NCI-H187 treated with DMSO at 0.1 percent for 48 hours (cell line): ENCODE measurements at regions not wholly inside any gene's neighbourhood (a gene's known extent, or its start where the extent isn't known, plus 50 kb on each side); places are given as distances from the start of the nearest gene placed in this dataset.
"Not testable (repeated sequence)": the region's sequence is repeated elsewhere in the genome, so short reads cannot be mapped to it uniquely, and the experiment has no call there.

Source experiments
- DNase-seq: peaks from one replicate; lab custom pipeline; 2025; lab: John Stamatoyannopoulos, UW

- DNase-seq, result no peak
These were observed 500.6 kb downstream of the KIF4B start for GRCh38 chr5:155514105-155514563.

GRCh38 chr5:155522540-155522939 is 509.0 kb downstream of the KIF4B start:
- DNase-seq, result no peak

- no peak for DNase-seq
These were observed 515.8 kb downstream of the KIF4B start for GRCh38 chr5:155529362-155529761.

- no peak for DNase-seq
These were observed 516.5 kb downstream of the KIF4B start for GRCh38 chr5:155530046-155530445.

- no peak for DNase-seq
These were observed 519.2 kb downstream of the KIF4B start for GRCh38 chr5:155532621-155533311.

GRCh38 chr5:155540000-155540595 is 526.5 kb downstream of the KIF4B start:
- peak; percentile 75 for DNase-seq

GRCh38 chr5:155546075-155546474 is 532.5 kb downstream of the KIF4B start:
- no peak for DNase-seq

GRCh38 chr5:155554500-155554899 is 540.9 kb downstream of the KIF4B start:
- no peak for DNase-seq

- DNase-seq, result no peak
These were observed 542.7 kb downstream of the KIF4B start for GRCh38 chr5:155556222-155556621.

GRCh38 chr5:155556700-155557099 is 543.1 kb downstream of the KIF4B start:
- DNase-seq, result no peak

- no peak for DNase-seq
These were observed 548.6 kb downstream of the KIF4B start for GRCh38 chr5:155562158-155562557.

GRCh38 chr5:155564541-155564940 is 551.0 kb downstream of the KIF4B start:
- no peak for DNase-seq

- no peak for DNase-seq
These were observed 562.3 kb downstream of the KIF4B start for GRCh38 chr5:155575861-155576260.

GRCh38 chr5:155586808-155587207 is 573.3 kb downstream of the KIF4B start:
- DNase-seq, result not testable (repeated sequence)

- no peak for DNase-seq
These were observed 573.9 kb downstream of the KIF4B start for GRCh38 chr5:155587458-155587857.

GRCh38 chr5:155591273-155591672 is 577.7 kb downstream of the KIF4B start:
- DNase-seq, result no peak

- no peak for DNase-seq
These were observed 580.7 kb downstream of the KIF4B start for GRCh38 chr5:155594270-155594669.

GRCh38 chr5:155595791-155596190 is 582.2 kb downstream of the KIF4B start:
- DNase-seq, result no peak

- DNase-seq, result no peak
These were observed 585.0 kb downstream of the KIF4B start for GRCh38 chr5:155598552-155598951.

GRCh38 chr5:155605920-155606319 is 592.4 kb downstream of the KIF4B start:
- no peak for DNase-seq

- DNase-seq, result no peak
These were observed 603.3 kb downstream of the KIF4B start for GRCh38 chr5:155616779-155617392.

- DNase-seq, result no peak
These were observed 606.1 kb downstream of the KIF4B start for GRCh38 chr5:155619688-155620087.

GRCh38 chr5:155620821-155621410 is 607.4 kb downstream of the KIF4B start:
- DNase-seq, result no peak
